HepG2 (cell line): ENCODE measurements at regions not wholly inside any gene's neighbourhood (a gene's known extent, or its start where the extent isn't known, plus 50 kb on each side); places are given as distances from the start of the nearest gene placed in this dataset.

ENCODE experiments used
- ATAC-seq: fragments of 200-7000 bp; cut with Tn5 transposase; 3 replicates; pipeline ENCODE4 v1.9.1; 2020; ENCODE audit warnings: mild to moderate bottlenecking, moderate library complexity
- BruUV-seq: library from RNA; stranded (reverse); fragments of 400-500 nt; replicated peaks from 2 replicates; lab custom pipeline; 2021; lab: Mats Ljungman, UMichigan
- CTCF ChIA-PET: fragments of 300-600 bp; formaldehyde crosslinking; extraction: SDS; loops from one replicate; lab custom pipeline; 2021; ENCODE audit warnings: low total read pairs, inconsistent platforms, low intra/inter-chr PET ratio; lab: Yijun Ruan, JAX
- POLR2A ChIA-PET: fragments of 350-600 bp; sonication (Branson Sonifier 250); formaldehyde crosslinking; loops from one replicate; lab custom pipeline; 2020; ENCODE audit warnings: antibody characterized with exemption, inconsistent platforms; lab: Yijun Ruan, JAX
- DNase-seq: peaks from one replicate; pipeline ENCODE4 v3.0.0-alpha.2; 2015; ENCODE audit warnings: low spot score
- FAIRE-seq: peaks from 3 replicates; lab custom pipeline; 2011; peaks lifted over from hg19 to GRCh38; lab: Jason Lieb, UNC
- H2AFZ ChIP-seq: one replicate; pipeline ENCODE4 v1.6.1; 2011; ENCODE audit warnings: low read length, inconsistent platforms
- H3K27ac ChIP-seq: fragments of 300-600 bp; 3 replicates; pipeline ENCODE4 v1.8.0; 2011; ENCODE audit warnings: mixed run types, mild to moderate bottlenecking, mixed read lengths, low read length, inconsistent platforms; ENCODE audit not compliant: insufficient read depth; ENCODE audit errors: extremely low read length
- H3K27me3 ChIP-seq, 2 experiments: fragments of 200-600 bp in 1 of 2; 2 replicates in 1 of 2; 3 replicates in 1 of 2; pipeline versions ENCODE4 v1.6.0 to v1.8.0; 2011; ENCODE audit warnings: low read length in 2 of 2, mild to moderate bottlenecking in 2 of 2, moderate library complexity in 2 of 2, inconsistent platforms in 1 of 2; ENCODE audit not compliant: insufficient read depth in 2 of 2, control insufficient read depth in 1 of 2
- H3K36me3 ChIP-seq, 2 experiments: fragments of 200-600 bp in 1 of 2; replicated peaks in 1 of 2; 2 replicates in 1 of 2; 3 replicates in 1 of 2; pipeline versions ENCODE4 v1.5.1 to v1.8.0; 2011; ENCODE audit warnings: low read length in 2 of 2, inconsistent platforms in 1 of 2; ENCODE audit not compliant: insufficient read depth in 2 of 2, control insufficient read depth in 1 of 2
- H3K4me1 ChIP-seq: 2 replicates; pipeline ENCODE4 v1.5.1; 2012; ENCODE audit warnings: low read length, inconsistent platforms; ENCODE audit not compliant: insufficient read depth
- H3K4me2 ChIP-seq: 2 replicates; pipeline ENCODE4 v1.6.0; 2011; ENCODE audit warnings: low read depth, low read length, inconsistent platforms
- H3K4me3 ChIP-seq, 3 experiments: fragments of 200-600 bp in 1 of 3; sonication (generic), shearing (Covaris generic) in 1 of 3; replicated peaks in 1 of 3; 2 replicates each; pipeline ENCODE4 v1.5.1; 2011 to 2016; ENCODE audit warnings: low read length in 3 of 3, inconsistent platforms in 2 of 3, low read depth in 2 of 3, mild to moderate bottlenecking in 2 of 3, control low read depth in 1 of 3, mixed read lengths in 1 of 3; ENCODE audit not compliant: insufficient read depth in 1 of 3
- H3K79me2 ChIP-seq: one replicate; pipeline ENCODE4 v1.6.1; 2011; ENCODE audit warnings: low read length, inconsistent platforms; ENCODE audit not compliant: insufficient read depth
- H3K9ac ChIP-seq: 2 replicates; pipeline ENCODE4 v1.6.0; 2011; ENCODE audit warnings: mild to moderate bottlenecking, low read depth, low read length, inconsistent platforms; ENCODE audit not compliant: insufficient read depth
- H3K9me3 ChIP-seq: 2 replicates; pipeline ENCODE4 v1.5.1; 2012; ENCODE audit warnings: mild to moderate bottlenecking, low read length
- H4K20me1 ChIP-seq: 2 replicates; pipeline ENCODE4 v1.6.0; 2011; ENCODE audit warnings: inconsistent platforms, mild to moderate bottlenecking, low read length, moderate library complexity; ENCODE audit not compliant: insufficient read depth
- CBFB ChIP-seq: sonication (generic); formaldehyde crosslinking; IDR thresholded peaks from 2 replicates; pipeline ENCODE4 v1.4.0; 2020; ENCODE audit warnings: missing genetic modification reagents
- RELA ChIP-seq: sonication (generic); formaldehyde crosslinking; IDR thresholded peaks from 2 replicates; pipeline ENCODE4 v1.4.0; 2020; ENCODE audit warnings: missing genetic modification reagents
- TP53 ChIP-seq: sonication (generic); formaldehyde crosslinking; conservative IDR thresholded peaks from 2 replicates; pipeline ENCODE4 v1.4.0; 2020; ENCODE audit warnings: missing genetic modification reagents
- ZFP82 ChIP-seq: sonication (generic); formaldehyde crosslinking; IDR thresholded peaks from 2 replicates; pipeline ENCODE4 v1.5.1; 2020; ENCODE audit warnings: mild to moderate bottlenecking, missing genetic modification reagents, borderline replicate concordance
- ZKSCAN5 ChIP-seq: sonication (generic); formaldehyde crosslinking; IDR thresholded peaks from 2 replicates; pipeline ENCODE4 v1.5.1; 2020; ENCODE audit warnings: mild to moderate bottlenecking, missing genetic modification reagents
- ZMAT5 ChIP-seq: sonication (generic); formaldehyde crosslinking; IDR thresholded peaks from 2 replicates; pipeline ENCODE4 v1.5.0; 2020; ENCODE audit warnings: mild to moderate bottlenecking, low read depth, missing genetic modification reagents, borderline replicate concordance
- ZNF512 ChIP-seq: sonication (generic); formaldehyde crosslinking; IDR thresholded peaks from 2 replicates; pipeline ENCODE4 v1.4.0; 2020; ENCODE audit warnings: mild to moderate bottlenecking, missing genetic modification reagents
- ZNF598 ChIP-seq: sonication (generic); formaldehyde crosslinking; IDR thresholded peaks from 2 replicates; pipeline ENCODE4 v1.5.1; 2020; ENCODE audit warnings: mild to moderate bottlenecking, missing genetic modification reagents, borderline replicate concordance
- ZNF614 ChIP-seq: IDR thresholded peaks from 2 replicates; pipeline ENCODE4 v1.6.1; 2018; ENCODE audit warnings: missing biosample characterization, missing genetic modification reagents, inconsistent platforms, borderline replicate concordance
- ZNF652 ChIP-seq: IDR thresholded peaks from 2 replicates; pipeline ENCODE4 v1.6.1; 2016; ENCODE audit warnings: low read depth, borderline replicate concordance
- ZNF703 ChIP-seq: sonication (generic); formaldehyde crosslinking; IDR thresholded peaks from 2 replicates; pipeline ENCODE4 v1.5.1; 2020; ENCODE audit warnings: missing genetic modification reagents, mild to moderate bottlenecking, moderate library complexity, borderline replicate concordance
- ZNF747 ChIP-seq: sonication (generic); formaldehyde crosslinking; IDR thresholded peaks from 2 replicates; pipeline ENCODE4 v1.8.1; 2023; ENCODE audit warnings: missing genetic modification reagents, mild to moderate bottlenecking, borderline replicate concordance
- ZNF749 ChIP-seq: sonication (generic); formaldehyde crosslinking; IDR thresholded peaks from 2 replicates; pipeline ENCODE4 v1.8.0; 2022; ENCODE audit warnings: mild to moderate bottlenecking, missing genetic modification reagents, moderate library complexity, borderline replicate concordance
- ZSCAN5A ChIP-seq: sonication (generic); formaldehyde crosslinking; IDR thresholded peaks from 2 replicates; pipeline ENCODE4 v1.8.0; 2022; ENCODE audit warnings: mild to moderate bottlenecking, missing genetic modification reagents, borderline replicate concordance
- WGBS: methylation state at CpG from one replicate; pipeline ENCODE4 v1.1.6; 2017; ENCODE audit warnings: low lambda C conversion rate; 5-methylcytosine and 5-hydroxymethylcytosine counted together
- in situ Hi-C: cut with HindIII; loops from 2 replicates; pipeline ENCODE4 v1.10.0; 2017; ENCODE audit warnings: low pct_unique_long_range_greater_than_20kb; ENCODE audit not compliant: extremely low pct_ligation_motif_present
- intact Hi-C: fragments of 100-400 bp; cut with micrococcal nuclease; formaldehyde crosslinking; loops from one replicate; pipeline ENCODE4 v1.10.0; 2022; ENCODE audit not compliant: unreplicated experiment
- TF ChIP-seq, protein P1 (sequence below): sonication (generic); formaldehyde crosslinking; IDR thresholded peaks from 2 replicates; pipeline ENCODE4 v1.8.0; 2022; ENCODE audit warnings: mild to moderate bottlenecking, missing genetic modification reagents, moderate library complexity

GRCh38 chr10:29157321-29157720 is 131.5 kb upstream of the LYZL1 start:
- ChIA-PET CTCF (no interaction called here), POLR2A (no interaction called here)
- no TSS peak for BruUV-seq
- no peaks in the 10 kb centered on the region for H4K20me1 ChIP-seq
- DNase-seq, result no peak
- no peak overlapping the region for H3K4me3 ChIP-seq
- in situ Hi-C loops (no loop called here), intact Hi-C loops (no loop called here)
- H3K4me2 ChIP-seq, result no peak overlapping the region
- H3K9me3 ChIP-seq, result no peaks in the 10 kb centered on the region
- ATAC-seq, result no peak
- H3K36me3 ChIP-seq, result no peaks in the 10 kb centered on the region
- 0% methylated on average over 1 of the region's 2 CpGs for WGBS
- no peak for TF ChIP-seq ZMAT5 (CRISPR knock-in tag)
- TF ChIP-seq ZNF614 (CRISPR knock-in tag), result no peak
- no peak for FAIRE-seq
- H3K27ac ChIP-seq, result no peak overlapping the region
- no peaks in the 10 kb centered on the region for H3K79me2 ChIP-seq
- H3K9ac ChIP-seq, result no peak overlapping the region
- peaks cover 0 to 9% of the 10 kb centered on the region in 2 experiments; a peak in 2 of 5 replicates for H3K27me3 ChIP-seq
- H2AFZ ChIP-seq, result no peak overlapping the region
- H3K4me1 ChIP-seq, result no peaks in the 10 kb centered on the region

DNA sequence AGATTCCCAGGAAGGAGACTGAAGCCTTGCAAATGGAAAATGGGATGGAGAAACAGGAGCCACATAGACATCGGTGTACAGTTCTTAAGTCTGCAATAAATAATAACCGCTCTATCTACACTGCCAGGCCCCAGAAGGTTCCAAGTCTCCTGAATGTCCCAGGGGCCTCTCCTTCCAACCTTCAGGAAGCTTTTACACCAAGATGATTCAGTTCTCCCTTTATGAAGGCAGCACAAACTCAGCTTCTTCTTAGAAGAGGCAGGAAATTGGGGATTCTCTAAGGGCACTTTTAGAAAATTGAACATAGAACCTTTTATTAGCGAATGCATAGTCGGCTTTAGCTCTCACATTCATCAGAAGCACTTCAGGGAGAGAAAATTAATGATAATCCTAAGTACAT is 130.8 kb upstream of the LYZL1 start:
- H3K4me2 ChIP-seq, result no peak overlapping the region
- intact Hi-C loops (no loop called here), in situ Hi-C loops (no loop called here)
- 52% methylated on average over 4 of the region's 4 CpGs for WGBS
- no peak overlapping the region for H3K27ac ChIP-seq
- H3K9ac ChIP-seq, result no peak overlapping the region
- BruUV-seq, result no TSS peak
- H3K9me3 ChIP-seq, result no peaks in the 10 kb centered on the region
- DNase-seq (no peak), ATAC-seq (no peak), FAIRE-seq (no peak)
- H3K4me3 ChIP-seq, result no peak overlapping the region
- ChIA-PET POLR2A (no interaction called here), CTCF (no interaction called here)
- H4K20me1 ChIP-seq, result no peaks in the 10 kb centered on the region
- H2AFZ ChIP-seq, result no peak overlapping the region
- H3K36me3 ChIP-seq, result no peaks in the 10 kb centered on the region
- peaks cover 0 to 9% of the 10 kb centered on the region in 2 experiments; a peak in 2 of 5 replicates for H3K27me3 ChIP-seq
- H3K4me1 ChIP-seq, result no peaks in the 10 kb centered on the region
- H3K79me2 ChIP-seq, result no peaks in the 10 kb centered on the region
- TF ChIP-seq ZSCAN5A (CRISPR knock-in tag), result no peak
- no peak for TF ChIP-seq ZNF598 (CRISPR knock-in tag)
- TF ChIP-seq, protein P1, sequence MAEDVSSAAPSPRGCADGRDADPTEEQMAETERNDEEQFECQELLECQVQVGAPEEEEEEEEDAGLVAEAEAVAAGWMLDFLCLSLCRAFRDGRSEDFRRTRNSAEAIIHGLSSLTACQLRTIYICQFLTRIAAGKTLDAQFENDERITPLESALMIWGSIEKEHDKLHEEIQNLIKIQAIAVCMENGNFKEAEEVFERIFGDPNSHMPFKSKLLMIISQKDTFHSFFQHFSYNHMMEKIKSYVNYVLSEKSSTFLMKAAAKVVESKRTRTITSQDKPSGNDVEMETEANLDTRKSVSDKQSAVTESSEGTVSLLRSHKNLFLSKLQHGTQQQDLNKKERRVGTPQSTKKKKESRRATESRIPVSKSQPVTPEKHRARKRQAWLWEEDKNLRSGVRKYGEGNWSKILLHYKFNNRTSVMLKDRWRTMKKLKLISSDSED (CRISPR knock-in tag), result no peak
- TF ChIP-seq ZFP82, result no peak
- TF ChIP-seq ZNF703, result no peak
- no peak for TF ChIP-seq ZKSCAN5
- TF ChIP-seq CBFB (CRISPR knock-in tag), result no peak
- TF ChIP-seq RELA (CRISPR knock-in tag), result no peak
- no peak for TF ChIP-seq ZNF747
- TF ChIP-seq ZNF749 (CRISPR knock-in tag), result no peak
- TF ChIP-seq TP53 (CRISPR knock-in tag), result no peak
- TF ChIP-seq ZNF652 (CRISPR knock-in tag), result no peak
- no peak for TF ChIP-seq ZNF512 (CRISPR knock-in tag)
